ENCODE measurements at regions not wholly inside any gene's neighbourhood (a gene's known extent, or its start where the extent isn't known, plus 50 kb on each side); places are given as distances from the start of the nearest gene placed in this dataset.

- TF ChIP-seq SMAD3 (CRISPR knock-in tag; IDR thresholded peaks at IDR 0.05; ENCODE audit: borderline replicate concordance), result no peak
- no peak for TF ChIP-seq MXD4 (CRISPR knock-in tag; IDR thresholded peaks at IDR 0.05; ENCODE audit: borderline replicate concordance)
- no peak for TF ChIP-seq SP1 (CRISPR knock-in tag; conservative IDR thresholded peaks at IDR 0.05)
- no peak for TF ChIP-seq STAT6 (CRISPR knock-in tag; conservative IDR thresholded peaks at IDR 0.05; ENCODE audit: low read depth)
- TF ChIP-seq NFYB (CRISPR knock-in tag; conservative IDR thresholded peaks at IDR 0.05; ENCODE audit: low read depth), result no peak
- TF ChIP-seq KAT7 (CRISPR knock-in tag; IDR thresholded peaks at IDR 0.05; ENCODE audit: borderline replicate concordance), result no peak
- no peak for TF ChIP-seq JUN (CRISPR knock-in tag; IDR thresholded peaks at IDR 0.05)
- TF ChIP-seq CTCF (IDR thresholded peaks at IDR 0.05), result no peak
- no peak for TF ChIP-seq AFF4 (CRISPR knock-in tag; IDR thresholded peaks at IDR 0.05; ENCODE audit: borderline replicate concordance)
- TF ChIP-seq E2F5 (CRISPR knock-in tag; IDR thresholded peaks at IDR 0.05), result no peak
- no peak for TF ChIP-seq ZNF138 (CRISPR knock-in tag; conservative IDR thresholded peaks at IDR 0.05)
- no peak for TF ChIP-seq MYBL2 (CRISPR knock-in tag; IDR thresholded peaks at IDR 0.05)
- TF ChIP-seq PREB (CRISPR knock-in tag; IDR thresholded peaks at IDR 0.05; ENCODE audit: borderline replicate concordance), result no peak
- no peak for TF ChIP-seq ZNF317 (CRISPR knock-in tag; IDR thresholded peaks at IDR 0.05; ENCODE audit: borderline replicate concordance, low read depth)
These were observed 133.7 kb downstream of the THNSL2 start (continued) for GRCh38 chr2:88303865-88304264.

GRCh38 chr2:88296247-88296646, 126.1 kb downstream of the THNSL2 start:
- H3K9me3 Mint-ChIP-seq, result peaks cover 11% of the 10 kb centered on the region; the same call in 1 of the 2 replicates
- H3K36me3 Mint-ChIP-seq, result no peaks in the 10 kb centered on the region
- ChIA-PET POLR2A (no interaction called here), CTCF (interaction anchor here (0.6 to 1.7 kb wide), 2 partner anchors 31 to 84 kb away, joined by 3 to 5 read pairs; no protein-coding TSS in a partner anchor)
- H3K27me3 Mint-ChIP-seq (ENCODE audit: low read depth), result no peaks in the 10 kb centered on the region
- H3K4me1 Mint-ChIP-seq, result 0 out of 2 replicates have a peak, but pooled peaks cover 3% of the 10 kb centered on the region
- no peak overlapping the region for H3K27ac Mint-ChIP-seq
- DNase-seq (ENCODE audit: low spot score) (no peak), ATAC-seq (no peak)
- no peak overlapping the region for H3K4me3 Mint-ChIP-seq
- TF ChIP-seq CREB1 (CRISPR knock-in tag; IDR thresholded peaks at IDR 0.05) (no peak), ZBTB43 (CRISPR knock-in tag; IDR thresholded peaks at IDR 0.05) (no peak), PREB (CRISPR knock-in tag; IDR thresholded peaks at IDR 0.05; ENCODE audit: borderline replicate concordance) (no peak), ZMAT4 (CRISPR knock-in tag; IDR thresholded peaks at IDR 0.05) (no peak), CBFB (CRISPR knock-in tag; IDR thresholded peaks at IDR 0.05; ENCODE audit: low read depth) (no peak), ZNF219 (CRISPR knock-in tag; IDR thresholded peaks at IDR 0.05; ENCODE audit: borderline replicate concordance) (no peak), CDX4 (CRISPR knock-in tag; IDR thresholded peaks at IDR 0.05; ENCODE audit: borderline replicate concordance) (no peak), ETV6 (CRISPR knock-in tag; IDR thresholded peaks at IDR 0.05) (no peak), MXD4 (CRISPR knock-in tag; IDR thresholded peaks at IDR 0.05; ENCODE audit: borderline replicate concordance) (no peak)
